NB4 (cell line): ENCODE measurements at regions not wholly inside any gene's neighbourhood (a gene's known extent, or its start where the extent isn't known, plus 50 kb on each side); places are given as distances from the start of the nearest gene placed in this dataset.
A peak's percentile ranks its signal among the peaks of the same experiment; 100 is the strongest.
"Not testable (repeated sequence)": the region's sequence is repeated elsewhere in the genome, so short reads cannot be mapped to it uniquely, and the experiment has no call there.

Source experiments
- DNase-seq: peaks from one replicate; pipeline ENCODE4 v3.0.0; 2010; ENCODE audit warnings: low read depth
- H3K4me3 ChIP-seq: one replicate; pipeline ENCODE4 v1.5.1; 2011; ENCODE audit warnings: mild to moderate bottlenecking, low read depth, low read length, moderate library complexity
- MAX ChIP-seq: IDR thresholded peaks from 2 replicates; pipeline ENCODE4 v1.6.1; 2011; ENCODE audit warnings: low read depth, low read length
- MYC ChIP-seq: IDR thresholded peaks from 2 replicates; pipeline ENCODE4 v1.6.1; 2011; ENCODE audit warnings: low read depth, low read length
- POLR2A ChIP-seq: IDR thresholded peaks from 2 replicates; pipeline ENCODE4 v1.6.1; 2011; ENCODE audit warnings: mild to moderate bottlenecking; ENCODE audit not compliant: insufficient read length; ENCODE audit errors: extremely low read depth
- TF ChIP-seq, protein P1 (sequence below): IDR thresholded peaks from one replicate; pipeline ENCODE4 v1.5.1; 2012; ENCODE audit warnings: low read depth, low read length

GRCh38 chr4:26056406-26056805 is 142.4 kb downstream of the SMIM20 start:
- no peak overlapping the region for H3K4me3 ChIP-seq
- no peak for TF ChIP-seq POLR2A
- TF ChIP-seq, protein P1, sequence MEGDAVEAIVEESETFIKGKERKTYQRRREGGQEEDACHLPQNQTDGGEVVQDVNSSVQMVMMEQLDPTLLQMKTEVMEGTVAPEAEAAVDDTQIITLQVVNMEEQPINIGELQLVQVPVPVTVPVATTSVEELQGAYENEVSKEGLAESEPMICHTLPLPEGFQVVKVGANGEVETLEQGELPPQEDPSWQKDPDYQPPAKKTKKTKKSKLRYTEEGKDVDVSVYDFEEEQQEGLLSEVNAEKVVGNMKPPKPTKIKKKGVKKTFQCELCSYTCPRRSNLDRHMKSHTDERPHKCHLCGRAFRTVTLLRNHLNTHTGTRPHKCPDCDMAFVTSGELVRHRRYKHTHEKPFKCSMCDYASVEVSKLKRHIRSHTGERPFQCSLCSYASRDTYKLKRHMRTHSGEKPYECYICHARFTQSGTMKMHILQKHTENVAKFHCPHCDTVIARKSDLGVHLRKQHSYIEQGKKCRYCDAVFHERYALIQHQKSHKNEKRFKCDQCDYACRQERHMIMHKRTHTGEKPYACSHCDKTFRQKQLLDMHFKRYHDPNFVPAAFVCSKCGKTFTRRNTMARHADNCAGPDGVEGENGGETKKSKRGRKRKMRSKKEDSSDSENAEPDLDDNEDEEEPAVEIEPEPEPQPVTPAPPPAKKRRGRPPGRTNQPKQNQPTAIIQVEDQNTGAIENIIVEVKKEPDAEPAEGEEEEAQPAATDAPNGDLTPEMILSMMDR = no peak
- no peak for TF ChIP-seq MYC
- no peak for TF ChIP-seq MAX
- no peak for DNase-seq

DNA sequence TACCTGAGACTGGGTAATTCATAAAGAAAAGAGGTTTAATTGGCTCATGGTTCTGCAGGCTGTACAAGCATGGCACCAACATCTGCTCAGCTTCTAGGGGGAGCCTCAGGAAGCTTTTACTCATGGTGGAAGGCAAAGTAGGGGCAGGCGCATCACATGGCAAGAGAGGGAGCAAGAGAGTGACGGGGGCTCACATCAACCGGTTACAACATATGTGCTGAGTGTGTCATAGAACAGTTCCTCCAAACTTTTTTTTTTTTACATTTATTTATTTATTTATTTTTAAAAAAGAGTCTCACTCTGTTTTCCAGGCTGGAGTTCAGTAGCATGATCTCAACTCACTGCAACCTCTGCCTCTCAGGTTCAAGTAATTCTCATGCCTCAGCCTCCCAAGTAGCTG is 143.8 kb downstream of the SMIM20 start:
- not testable (repeated sequence) for DNase-seq, H3K4me3 ChIP-seq

- no peak overlapping the region for H3K4me3 ChIP-seq
- TF ChIP-seq MAX (no peak), POLR2A (no peak), MYC (no peak)
- TF ChIP-seq, protein P1 = no peak
- no peak for DNase-seq
Measured at GRCh38 chr4:26058537-26058936, 144.5 kb downstream of the SMIM20 start.

DNA sequence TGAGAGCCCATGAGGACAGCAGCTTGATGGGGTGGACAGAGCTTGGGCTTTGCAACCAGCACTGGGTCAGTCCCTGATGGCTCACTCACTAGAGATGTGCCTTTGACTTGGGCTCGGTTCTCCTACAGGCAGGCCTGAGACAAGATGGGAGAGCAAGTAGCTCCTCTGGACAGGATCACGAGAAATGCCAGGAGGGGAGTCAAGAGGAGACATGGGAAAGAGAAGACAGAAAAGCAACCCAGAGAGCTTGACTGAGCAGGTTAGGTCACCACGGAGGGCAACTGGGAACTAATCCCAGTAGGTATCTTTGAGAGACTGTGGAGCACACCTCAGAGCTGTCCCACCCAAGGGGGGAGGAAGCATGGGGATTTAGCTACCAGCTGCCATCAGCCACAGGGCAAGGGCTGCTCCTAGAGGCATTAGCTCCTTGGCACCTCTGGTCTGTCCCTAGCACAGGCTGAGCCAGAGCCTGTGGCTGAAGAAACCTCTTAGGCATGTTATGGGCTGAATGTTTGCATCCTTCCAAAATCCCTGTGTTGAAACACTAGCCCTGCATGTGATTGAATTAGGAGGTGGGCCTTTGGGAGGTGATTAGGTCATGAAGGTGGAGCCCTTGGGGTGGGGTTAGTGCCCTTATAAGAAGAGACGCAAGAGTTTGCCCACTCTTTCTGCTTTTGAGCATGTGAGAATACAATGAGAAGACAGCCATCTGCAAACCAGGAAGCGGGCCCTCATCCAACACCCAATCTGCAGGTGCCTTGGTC is 145.6 kb downstream of the SMIM20 start:
- TF ChIP-seq, protein P1 = no peak
- TF ChIP-seq MYC (no peak), MAX (no peak), POLR2A (no peak)
- H3K4me3 ChIP-seq = no peak overlapping the region
- no peak for DNase-seq

- no peak for DNase-seq
- H3K4me3 ChIP-seq = no peak overlapping the region
- TF ChIP-seq, protein P1 = no peak
- TF ChIP-seq POLR2A (no peak), MAX (no peak), MYC (no peak)
Measured at GRCh38 chr4:26060286-26060685, 146.3 kb downstream of the SMIM20 start.

DNA sequence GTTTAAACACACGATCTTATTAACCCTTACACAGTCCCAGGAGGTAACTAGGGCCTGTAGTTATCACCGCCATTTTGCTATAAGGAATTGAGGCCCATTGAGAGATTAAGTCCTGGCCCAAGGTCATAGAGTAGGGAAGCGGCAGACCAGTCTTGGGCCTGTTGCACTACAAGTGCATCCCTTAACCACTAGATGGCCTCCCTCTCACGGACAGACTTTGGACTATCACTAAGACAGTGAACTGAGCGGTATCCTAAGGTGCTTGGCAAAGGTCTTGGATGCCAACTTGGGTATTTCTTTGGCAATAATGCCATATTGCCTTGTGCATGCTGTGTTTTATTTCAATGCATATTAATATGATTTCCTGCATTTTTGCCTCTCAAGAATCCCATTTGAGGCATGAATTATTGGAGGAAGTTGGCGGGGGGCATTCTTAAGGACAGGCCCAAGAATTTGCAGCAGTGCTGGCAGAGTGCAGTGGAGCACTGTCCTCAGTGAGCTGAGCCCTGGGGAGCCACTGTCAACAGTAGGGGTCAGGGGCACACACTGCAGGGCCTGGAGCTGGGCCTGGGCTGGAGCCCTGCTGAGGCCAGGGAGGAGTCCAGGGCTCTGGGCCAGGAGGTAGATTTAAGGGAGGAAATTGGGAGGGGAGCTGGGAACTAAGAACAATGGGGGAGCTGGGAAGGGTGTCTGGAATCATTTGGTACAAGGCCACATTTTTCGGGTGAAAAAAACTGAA is 147.4 kb downstream of the SMIM20 start:
- DNase-seq = peak; percentile 83
- peak; percentile 46 for TF ChIP-seq MAX
- TF ChIP-seq, protein P1 = peak; percentile 93
- no peak for TF ChIP-seq POLR2A
- no peak for TF ChIP-seq MYC
- H3K4me3 ChIP-seq = no peak overlapping the region
